GM19455 (cell line): ENCODE measurements at regions not wholly inside any gene's neighbourhood (a gene's known extent, or its start where the extent isn't known, plus 50 kb on each side); places are given as distances from the start of the nearest gene placed in this dataset.

Experiments used
- ATAC-seq: cut with Tn5 transposase; IDR thresholded peaks from one replicate; pipeline ENCODE4 v1.9.1; 2021; ENCODE audit not compliant: unreplicated experiment

- no peak for ATAC-seq
These were observed 707.8 kb upstream of the LMCD1 start for GRCh38 chr3:7793786-7794185.

GRCh38 chr3:7798276-7798675 lies 703.3 kb upstream of the LMCD1 start:
- ATAC-seq, result no peak

GRCh38 chr3:7800006-7800780 lies 701.4 kb upstream of the LMCD1 start:
- ATAC-seq, result no peak

GRCh38 chr3:7812490-7812889 lies 689.1 kb upstream of the LMCD1 start:
- no peak for ATAC-seq

DNA sequence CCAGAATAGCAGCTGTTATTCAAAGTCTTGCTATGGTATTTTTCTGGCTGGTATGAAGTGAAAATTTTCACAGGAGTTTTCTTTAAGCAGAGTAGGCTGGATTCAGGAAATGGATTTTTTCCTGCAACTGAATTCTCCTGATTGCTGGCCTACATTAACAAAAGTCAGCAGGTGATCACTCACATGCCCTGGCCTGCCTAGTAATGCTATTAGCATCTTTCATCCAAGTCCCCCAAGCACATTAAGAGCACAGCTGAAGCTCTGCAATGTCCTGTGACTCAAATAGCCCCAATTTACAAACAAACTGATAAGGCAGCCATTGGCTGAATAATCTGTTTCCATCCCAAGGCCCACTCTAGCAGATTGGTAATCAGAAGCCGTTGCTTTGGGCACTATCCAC lies 688.3 kb upstream of the LMCD1 start:
- no peak for ATAC-seq

- no peak for ATAC-seq
These were observed 684.4 kb upstream of the LMCD1 start for GRCh38 chr3:7817239-7817638.

DNA sequence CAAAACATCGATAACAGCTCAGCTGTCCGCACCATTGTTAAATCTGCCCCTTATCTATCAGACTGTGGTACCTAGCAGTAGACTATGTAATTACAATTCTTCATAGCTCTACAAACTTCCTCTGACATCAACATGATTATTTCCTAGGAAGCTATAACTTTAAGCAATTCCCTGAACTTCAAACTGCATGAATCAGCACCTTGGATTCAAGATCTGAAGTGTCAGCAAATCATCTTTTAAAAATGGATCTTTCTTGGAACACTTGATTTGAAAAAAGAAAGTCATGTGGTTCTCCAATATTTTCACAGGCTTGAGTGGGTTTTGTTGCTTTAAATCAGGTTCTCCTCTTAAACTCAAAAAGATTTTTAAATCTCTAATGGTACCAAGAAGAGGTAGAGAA lies 680.7 kb upstream of the LMCD1 start:
- no peak for ATAC-seq

DNA sequence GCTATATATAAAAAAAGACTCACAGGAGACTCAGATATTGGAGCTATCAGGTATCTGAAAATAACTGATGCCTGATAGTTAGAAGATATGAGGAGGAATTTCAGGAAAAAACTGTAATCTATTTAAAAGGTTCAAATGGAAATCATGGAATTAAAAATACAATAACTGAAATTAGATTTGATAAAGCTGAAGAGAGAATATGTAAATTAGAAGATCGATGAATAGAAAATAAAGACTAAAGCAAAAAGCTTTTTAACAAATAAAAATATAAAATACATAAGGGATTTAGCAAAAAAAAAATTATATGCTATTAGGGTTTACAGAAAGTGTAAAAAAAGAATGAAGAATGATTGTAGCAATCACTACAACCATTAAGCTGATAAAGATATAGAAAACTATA lies 679.8 kb upstream of the LMCD1 start:
- no peak for ATAC-seq

GRCh38 chr3:7841451-7841850 lies 660.2 kb upstream of the LMCD1 start:
- ATAC-seq, result no peak

GRCh38 chr3:7843441-7843840 lies 658.2 kb upstream of the LMCD1 start:
- no peak for ATAC-seq

DNA sequence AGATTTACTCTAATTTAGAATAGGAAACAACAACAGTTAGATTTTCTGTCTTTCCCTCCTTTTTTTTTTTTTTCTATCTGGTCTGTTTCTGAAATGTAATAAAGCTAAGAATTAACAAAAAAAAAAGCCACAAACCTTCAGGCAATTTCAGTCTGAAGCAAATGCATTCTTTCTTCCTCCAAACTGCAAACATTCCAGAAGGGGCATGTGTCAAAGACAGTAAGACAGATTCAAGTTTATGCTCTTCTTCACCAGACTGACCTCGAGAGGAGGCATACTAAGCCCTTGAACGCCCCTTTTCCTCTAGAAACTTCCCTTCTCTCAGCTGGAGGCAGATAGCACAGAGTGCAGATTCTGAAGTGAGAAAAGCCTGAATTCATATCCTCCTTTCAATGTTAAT lies 654.6 kb upstream of the LMCD1 start:
- no peak for ATAC-seq

DNA sequence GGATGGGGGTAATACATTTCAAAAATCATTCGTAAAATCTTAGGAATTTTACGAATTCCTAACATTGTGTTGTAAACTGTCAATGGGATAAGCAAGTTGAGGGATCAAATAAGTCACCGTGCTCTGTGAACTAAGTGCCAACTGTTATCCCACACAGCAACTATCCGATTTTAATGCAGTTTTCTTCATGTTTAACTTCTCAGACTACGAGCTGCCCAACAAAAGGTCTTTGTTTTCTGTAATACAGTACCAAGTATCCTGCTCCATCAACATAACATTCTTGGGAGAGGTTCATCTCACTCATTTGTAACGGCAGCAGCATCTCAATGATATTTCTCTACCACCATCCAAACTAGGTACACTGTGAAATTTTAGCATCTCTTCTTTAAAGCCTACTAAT lies 654.1 kb upstream of the LMCD1 start:
- no peak for ATAC-seq

DNA sequence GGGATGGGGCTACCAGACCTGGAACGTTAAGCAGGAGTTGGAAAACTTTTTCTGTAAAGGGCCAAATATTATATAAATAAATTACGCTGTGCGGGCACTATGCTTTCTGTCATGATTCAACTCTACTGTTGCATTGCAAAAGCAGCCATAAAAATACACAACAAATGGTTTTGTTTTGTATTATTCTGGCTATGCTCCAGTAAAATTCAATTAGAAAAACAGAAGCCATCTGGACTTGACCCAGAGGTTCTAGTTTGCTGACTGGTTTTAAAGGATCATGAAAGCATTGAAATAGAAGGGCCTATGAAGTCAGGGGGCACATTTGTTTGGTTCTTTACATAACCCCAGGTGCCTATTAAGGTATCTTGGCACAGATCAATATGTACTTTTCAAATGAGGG lies 647.4 kb upstream of the LMCD1 start:
- no peak for ATAC-seq

DNA sequence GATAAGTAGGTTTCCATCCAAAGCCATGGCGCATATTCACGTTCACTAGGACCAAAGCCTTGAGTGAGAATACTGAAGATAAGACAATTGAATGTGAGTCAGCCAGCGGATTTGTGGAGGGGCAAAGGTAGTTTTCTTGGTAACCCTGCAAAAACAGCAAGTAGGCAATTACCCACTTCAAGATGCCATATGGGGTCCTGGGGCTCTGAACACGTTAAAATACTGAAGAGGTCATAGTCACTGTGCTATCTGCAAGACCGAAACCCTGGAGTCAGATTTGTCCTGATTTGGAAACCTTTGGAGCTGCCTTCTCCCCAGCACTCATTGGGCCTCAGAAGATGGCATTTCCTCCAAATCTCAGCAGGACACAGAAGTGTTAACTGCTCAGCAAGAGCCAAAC lies 646.9 kb upstream of the LMCD1 start:
- no peak for ATAC-seq

DNA sequence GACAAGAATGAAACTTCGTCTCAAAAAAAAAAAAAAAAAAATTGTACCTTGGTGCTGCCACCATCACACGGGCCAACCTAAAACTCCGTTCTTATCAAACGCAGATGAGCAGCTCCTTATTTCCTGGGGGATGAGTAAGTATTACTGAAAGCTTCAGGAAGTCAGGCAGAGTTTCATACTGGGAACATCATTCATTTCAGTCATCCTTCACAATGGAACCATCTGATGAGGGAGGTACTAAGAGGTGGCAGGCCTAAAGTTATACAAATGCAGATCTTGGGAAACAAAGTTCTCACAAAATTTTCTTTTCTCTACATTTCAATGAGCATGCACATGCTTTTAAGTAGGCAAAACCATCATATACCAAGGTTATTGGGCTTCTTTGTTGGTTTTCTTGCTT lies 636.0 kb upstream of the LMCD1 start:
- no peak for ATAC-seq

DNA sequence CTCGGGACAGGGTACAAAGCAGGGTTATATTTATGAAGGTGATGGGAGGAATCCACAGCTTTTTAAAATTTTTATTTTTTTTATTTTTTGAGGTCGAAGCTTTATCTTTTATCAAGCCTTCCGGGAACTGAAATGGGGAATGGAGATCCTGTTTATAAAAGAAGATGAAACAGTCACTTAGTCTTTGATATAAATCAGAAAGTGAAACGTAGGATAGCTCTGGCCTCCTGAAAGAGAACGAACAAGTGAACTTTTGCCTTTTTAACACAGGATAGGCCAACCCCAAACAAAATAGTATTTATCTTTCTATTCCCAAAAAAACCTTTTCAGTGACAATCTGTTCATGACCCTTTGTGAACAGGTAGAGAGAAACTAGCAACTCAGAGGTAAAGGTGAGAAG lies 634.0 kb upstream of the LMCD1 start:
- ATAC-seq, result no peak

- no peak for ATAC-seq
These were observed 630.5 kb upstream of the LMCD1 start for GRCh38 chr3:7871003-7871560.

- no peak for ATAC-seq
These were observed 627.5 kb upstream of the LMCD1 start for GRCh38 chr3:7874116-7874515.

- ATAC-seq, result no peak
These were observed 625.7 kb upstream of the LMCD1 start for GRCh38 chr3:7875925-7876324.

- no peak for ATAC-seq
These were observed 624.8 kb upstream of the LMCD1 start for GRCh38 chr3:7876741-7877297.

DNA sequence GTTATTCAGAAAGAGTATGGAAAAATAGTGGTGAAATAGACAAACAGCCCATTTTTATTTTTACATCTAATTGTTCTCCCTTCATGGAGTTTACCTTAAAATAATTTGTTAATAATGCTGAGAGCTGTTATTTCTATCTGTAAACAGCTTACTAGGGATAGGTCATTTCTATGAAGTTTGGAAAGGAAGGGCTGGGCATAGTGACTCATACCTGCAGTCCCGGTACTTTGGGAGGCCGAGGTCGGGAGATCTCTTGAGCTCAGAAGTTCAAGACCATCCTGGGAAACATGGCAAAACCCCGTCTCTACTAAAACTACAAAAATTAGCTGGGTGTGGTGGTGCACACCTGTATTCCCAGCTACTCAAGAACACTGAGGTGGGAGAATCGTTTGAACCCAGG lies 624.3 kb upstream of the LMCD1 start:
- no peak for ATAC-seq

GRCh38 chr3:7879572-7879971 lies 622.1 kb upstream of the LMCD1 start:
- ATAC-seq, result no peak

DNA sequence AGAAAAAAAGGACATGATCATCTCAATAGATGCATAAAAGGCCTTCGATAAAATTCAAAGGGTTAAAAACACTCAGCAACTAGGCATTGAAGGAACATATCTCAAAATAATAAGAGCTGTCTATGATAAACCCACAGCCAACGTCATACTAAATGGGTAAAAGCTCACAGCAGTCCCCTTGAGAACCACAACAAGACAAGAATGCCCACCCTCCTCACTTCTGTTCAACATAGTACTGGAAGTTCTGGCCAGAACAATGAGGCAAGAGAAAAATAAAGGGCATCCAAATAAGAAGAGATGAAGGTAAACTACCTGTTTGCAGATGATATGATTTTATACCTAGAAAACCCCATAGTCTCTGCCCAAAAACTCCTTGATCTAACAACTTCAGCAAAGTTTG lies 619.7 kb upstream of the LMCD1 start:
- no peak for ATAC-seq
